HAP-1 (cell line): ENCODE measurements at regions not wholly inside any gene's neighbourhood (a gene's known extent, or its start where the extent isn't known, plus 50 kb on each side); places are given as distances from the start of the nearest gene placed in this dataset.

ENCODE experiments used
- DNase-seq, 2 experiments: peaks; one replicate each; pipeline ENCODE4 v3.0.0-alpha.2; 2016 to 2020; ENCODE audit warnings: low spot score in 2 of 2
- H3K27me3 ChIP-seq: fragments of 250-450 bp; sonication (Bioruptor Pico); 2 replicates; pipeline ENCODE4 v1.5.1; 2020; ENCODE audit warnings: low read depth, mild to moderate bottlenecking, moderate library complexity
- H3K36me3 ChIP-seq: fragments of 250-450 bp; sonication (Bioruptor Pico); replicated peaks from 2 replicates; pipeline ENCODE4 v1.5.1; 2020; ENCODE audit warnings: mild to moderate bottlenecking
- H3K4me1 ChIP-seq: fragments of 250-450 bp; sonication (Bioruptor Pico); 2 replicates; pipeline ENCODE4 v1.5.1; 2020; ENCODE audit warnings: mild to moderate bottlenecking
- H3K4me3 ChIP-seq: fragments of 250-450 bp; sonication (Bioruptor Pico); 2 replicates; pipeline ENCODE4 v1.5.1; 2020; ENCODE audit warnings: mild to moderate bottlenecking, moderate library complexity
- H3K9me3 ChIP-seq: fragments of 250-450 bp; sonication (Bioruptor Pico); 2 replicates; pipeline ENCODE4 v1.5.1; 2020; ENCODE audit warnings: mild to moderate bottlenecking, moderate library complexity
- in situ Hi-C: fragments of 300-500 bp; cut with MboI; formaldehyde crosslinking; loops from 3 replicates; pipeline ENCODE4 v1.14.3; 2020; ENCODE audit warnings: low sequenced_read_pairs, inconsistent platforms, mixed read lengths

- no peaks in the 10 kb centered on the region; the same call in 1 of the 2 replicates for H3K27me3 ChIP-seq
- no peaks in the 10 kb centered on the region for H3K4me1 ChIP-seq
- no peaks in the 10 kb centered on the region for H3K9me3 ChIP-seq
- in situ Hi-C loops = no loop called here
- no peaks in the 10 kb centered on the region for H3K36me3 ChIP-seq
- no peak for DNase-seq
- H3K4me3 ChIP-seq = no peak overlapping the region
These were observed 105.0 kb upstream of the ITGA4 start for GRCh38 chr2:181352158-181352557.

GRCh38 chr2:181354626-181355025 is 102.6 kb upstream of the ITGA4 start:
- H3K4me3 ChIP-seq = no peak overlapping the region
- no peaks in the 10 kb centered on the region; the same call in 1 of the 2 replicates for H3K27me3 ChIP-seq
- H3K36me3 ChIP-seq = no peaks in the 10 kb centered on the region
- in situ Hi-C loops = no loop called here
- H3K4me1 ChIP-seq = no peaks in the 10 kb centered on the region
- no peaks in the 10 kb centered on the region for H3K9me3 ChIP-seq
- no peak for DNase-seq

- Histone ChIP-seq H3K9me3 (no peaks in the 10 kb centered on the region), H3K4me1 (no peaks in the 10 kb centered on the region), H3K36me3 (no peaks in the 10 kb centered on the region), H3K27me3 (no peaks in the 10 kb centered on the region; the same call in 1 of the 2 replicates), H3K4me3 (no peak overlapping the region)
- DNase-seq = no peak
- in situ Hi-C loops = no loop called here
These were observed 100.6 kb upstream of the ITGA4 start for GRCh38 chr2:181356526-181357130.

GRCh38 chr2:181357979-181358378 is 99.2 kb upstream of the ITGA4 start:
- in situ Hi-C loops = no loop called here

GRCh38 chr2:181362561-181362960 is 94.6 kb upstream of the ITGA4 start:
- in situ Hi-C loops = no loop called here
- no peaks in the 10 kb centered on the region for H3K36me3 ChIP-seq

More at GRCh38 chr2:181357979-181358378, 99.2 kb upstream of the ITGA4 start:
- H3K9me3 ChIP-seq = no peaks in the 10 kb centered on the region
- no peaks in the 10 kb centered on the region; the same call in 1 of the 2 replicates for H3K27me3 ChIP-seq
- no peak for DNase-seq
- no peak overlapping the region for H3K4me3 ChIP-seq
- H3K4me1 ChIP-seq = no peaks in the 10 kb centered on the region
- H3K36me3 ChIP-seq = no peaks in the 10 kb centered on the region

GRCh38 chr2:181363164-181363563 is 94.0 kb upstream of the ITGA4 start:
- no peak for DNase-seq
- Histone ChIP-seq H3K4me3 (no peak overlapping the region), H3K36me3 (no peaks in the 10 kb centered on the region), H3K27me3 (no peaks in the 10 kb centered on the region), H3K4me1 (no peaks in the 10 kb centered on the region), H3K9me3 (no peaks in the 10 kb centered on the region)
- in situ Hi-C loops = no loop called here

More at GRCh38 chr2:181362561-181362960, 94.6 kb upstream of the ITGA4 start:
- Histone ChIP-seq H3K27me3 (no peaks in the 10 kb centered on the region), H3K4me1 (no peaks in the 10 kb centered on the region), H3K9me3 (no peaks in the 10 kb centered on the region), H3K4me3 (no peak overlapping the region)
- DNase-seq = no peak

- no peak overlapping the region for H3K4me3 ChIP-seq
- no peaks in the 10 kb centered on the region for H3K4me1 ChIP-seq
- H3K9me3 ChIP-seq = no peaks in the 10 kb centered on the region
- DNase-seq = no peak
- in situ Hi-C loops = no loop called here
- H3K36me3 ChIP-seq = no peaks in the 10 kb centered on the region
- H3K27me3 ChIP-seq = no peaks in the 10 kb centered on the region
These were observed 92.6 kb upstream of the ITGA4 start for GRCh38 chr2:181364492-181365170.

- H3K4me1 ChIP-seq = peaks cover 2% of the 10 kb centered on the region; the same call in 1 of the 2 replicates
- in situ Hi-C loops = no loop called here
- H3K27me3 ChIP-seq = no peaks in the 10 kb centered on the region
- no peaks in the 10 kb centered on the region for H3K36me3 ChIP-seq
- no peak for DNase-seq
- H3K9me3 ChIP-seq = no peaks in the 10 kb centered on the region
- no peak overlapping the region for H3K4me3 ChIP-seq
These were observed 90.5 kb upstream of the ITGA4 start for GRCh38 chr2:181366675-181367175.

GRCh38 chr2:181367411-181367810 is 89.8 kb upstream of the ITGA4 start:
- Histone ChIP-seq H3K4me1 (peaks cover 2% of the 10 kb centered on the region; the same call in 1 of the 2 replicates), H3K27me3 (no peaks in the 10 kb centered on the region), H3K36me3 (no peaks in the 10 kb centered on the region), H3K4me3 (no peak overlapping the region), H3K9me3 (no peaks in the 10 kb centered on the region)
- in situ Hi-C loops = no loop called here
- no peak for DNase-seq

GRCh38 chr2:181367906-181368435 is 89.2 kb upstream of the ITGA4 start:
- Histone ChIP-seq H3K36me3 (no peaks in the 10 kb centered on the region), H3K27me3 (no peaks in the 10 kb centered on the region), H3K4me3 (no peak overlapping the region), H3K4me1 (peaks cover 2% of the 10 kb centered on the region; the same call in 1 of the 2 replicates), H3K9me3 (no peaks in the 10 kb centered on the region)
- in situ Hi-C loops = no loop called here
- DNase-seq = no peak

GRCh38 chr2:181370126-181370525 is 87.1 kb upstream of the ITGA4 start:
- Histone ChIP-seq H3K27me3 (no peaks in the 10 kb centered on the region), H3K4me1 (peaks cover 2% of the 10 kb centered on the region; the same call in 1 of the 2 replicates), H3K36me3 (no peaks in the 10 kb centered on the region), H3K9me3 (no peaks in the 10 kb centered on the region), H3K4me3 (no peak overlapping the region)
- in situ Hi-C loops = no loop called here
- DNase-seq = no peak

GRCh38 chr2:181371195-181371594 is 86.0 kb upstream of the ITGA4 start:
- no peak for DNase-seq
- H3K4me1 ChIP-seq = peaks cover 2% of the 10 kb centered on the region; the same call in 1 of the 2 replicates
- no peaks in the 10 kb centered on the region for H3K27me3 ChIP-seq
- no peaks in the 10 kb centered on the region for H3K9me3 ChIP-seq
- H3K36me3 ChIP-seq = no peaks in the 10 kb centered on the region
- in situ Hi-C loops = no loop called here
- no peak overlapping the region for H3K4me3 ChIP-seq

GRCh38 chr2:181371782-181372645 is 85.2 kb upstream of the ITGA4 start:
- no peaks in the 10 kb centered on the region for H3K36me3 ChIP-seq
- DNase-seq = no peak
- in situ Hi-C loops = no loop called here

More at GRCh38 chr2:181371782-181372645, 85.2 kb upstream of the ITGA4 start:
- H3K9me3 ChIP-seq = no peaks in the 10 kb centered on the region
- no peaks in the 10 kb centered on the region for H3K27me3 ChIP-seq
- no peak overlapping the region for H3K4me3 ChIP-seq
- peaks cover 2% of the 10 kb centered on the region; the same call in 1 of the 2 replicates for H3K4me1 ChIP-seq
